NCI-H460 (cell line): ENCODE measurements at regions not wholly inside any gene's neighbourhood (a gene's known extent, or its start where the extent isn't known, plus 50 kb on each side); places are given as distances from the start of the nearest gene placed in this dataset.
A peak's percentile ranks its signal among the peaks of the same experiment; 100 is the strongest.
"Not testable (repeated sequence)": the region's sequence is repeated elsewhere in the genome, so short reads cannot be mapped to it uniquely, and the experiment has no call there.

ENCODE experiments used
- DNase-seq: peaks from one replicate; pipeline ENCODE4 v3.0.0-alpha.2; 2016; ENCODE audit warnings: low read depth; ENCODE audit errors: extremely low read depth

DNA sequence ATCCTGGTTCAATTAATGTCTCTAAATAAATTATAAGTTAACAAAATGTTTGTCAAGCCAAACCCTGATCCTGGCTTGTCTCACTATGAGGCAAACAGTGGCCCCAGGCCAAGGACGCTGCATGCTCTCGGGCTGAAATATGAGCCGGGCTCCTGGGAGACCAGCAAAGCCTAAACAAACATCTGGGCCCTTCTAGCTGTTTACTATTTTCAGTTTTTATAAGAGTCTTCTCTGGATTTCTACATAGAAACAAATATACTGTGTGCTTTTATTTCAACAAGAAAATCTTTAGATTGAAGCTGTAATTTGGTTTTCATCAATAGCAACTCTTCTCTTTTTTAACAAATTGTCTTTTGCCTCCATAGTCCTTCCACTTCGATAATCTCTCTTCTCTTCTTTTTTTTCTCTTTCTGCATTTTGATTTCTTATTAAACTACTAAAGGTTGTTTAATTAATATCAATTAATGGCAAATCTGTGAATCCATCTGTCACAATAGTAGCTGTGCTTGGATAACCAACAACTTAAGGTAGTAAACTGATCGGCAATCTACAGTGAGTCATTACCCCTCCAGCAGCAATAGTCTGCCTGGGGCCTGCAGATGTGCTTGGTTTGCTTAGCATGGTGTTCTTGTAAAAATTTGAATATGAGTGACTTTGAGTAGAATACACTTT is 83.3 kb upstream of the DNAJC1 start:
- DNase-seq, result peak; percentile 60

DNA sequence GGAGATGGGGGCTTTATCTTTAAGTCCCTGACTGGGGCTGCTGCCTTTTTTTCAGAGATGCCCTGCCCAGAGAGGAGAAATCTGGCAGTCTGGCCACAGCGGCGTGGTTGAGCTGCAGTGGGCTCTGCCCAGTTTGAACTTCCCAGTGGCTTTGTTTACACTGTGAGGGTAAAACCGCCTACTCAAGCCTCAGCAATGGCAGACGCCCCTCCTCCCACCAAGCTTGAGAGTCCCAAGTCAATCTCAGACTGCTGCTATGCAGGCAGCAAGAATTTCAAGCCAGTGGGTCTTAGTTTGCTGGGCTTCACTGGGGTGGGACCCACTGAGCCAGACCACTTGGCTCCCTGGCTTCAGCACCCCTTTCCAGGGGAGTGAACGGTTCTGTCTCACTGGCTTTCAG is 76.4 kb upstream of the DNAJC1 start:
- DNase-seq, result not testable (repeated sequence)

DNA sequence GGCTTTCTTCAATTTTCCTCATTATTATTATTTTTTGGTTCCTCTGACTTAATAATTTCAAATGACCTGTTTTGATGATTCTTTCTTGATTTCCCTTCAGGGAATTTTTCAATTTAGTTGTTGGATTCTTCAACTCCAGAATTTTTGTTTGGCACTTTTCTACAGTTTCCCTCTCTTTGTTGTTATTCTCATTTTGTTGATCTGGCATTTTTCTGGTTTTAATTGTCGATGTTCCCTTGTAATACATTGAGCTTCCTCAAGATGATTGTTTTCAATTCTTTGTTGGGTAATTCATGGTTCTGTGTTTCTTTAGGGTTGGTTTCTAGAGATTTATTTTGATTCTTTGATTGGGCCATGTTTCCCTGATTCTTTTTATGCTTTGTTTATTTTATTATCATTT is 67.8 kb upstream of the DNAJC1 start:
- DNase-seq, result no peak

DNA sequence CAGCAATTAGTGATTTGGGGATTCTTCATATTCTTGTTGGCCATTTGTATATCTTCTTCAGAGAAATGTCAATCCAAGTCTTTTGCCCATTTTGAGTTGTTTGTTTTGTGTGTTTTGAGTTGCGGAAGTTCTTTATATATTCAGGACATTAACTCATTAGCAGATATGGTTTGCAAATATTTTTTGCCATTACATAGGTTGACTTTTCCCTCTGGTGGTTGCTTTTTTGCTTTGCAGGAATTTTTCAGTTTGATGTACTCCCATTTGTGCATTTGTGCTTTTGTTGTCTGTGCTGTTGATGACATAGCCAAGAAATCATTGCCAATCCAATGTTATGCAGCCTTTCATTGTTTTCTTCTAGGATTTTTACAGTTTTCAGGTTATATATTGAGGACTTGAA is 63.6 kb upstream of the DNAJC1 start:
- DNase-seq, result no peak

DNA sequence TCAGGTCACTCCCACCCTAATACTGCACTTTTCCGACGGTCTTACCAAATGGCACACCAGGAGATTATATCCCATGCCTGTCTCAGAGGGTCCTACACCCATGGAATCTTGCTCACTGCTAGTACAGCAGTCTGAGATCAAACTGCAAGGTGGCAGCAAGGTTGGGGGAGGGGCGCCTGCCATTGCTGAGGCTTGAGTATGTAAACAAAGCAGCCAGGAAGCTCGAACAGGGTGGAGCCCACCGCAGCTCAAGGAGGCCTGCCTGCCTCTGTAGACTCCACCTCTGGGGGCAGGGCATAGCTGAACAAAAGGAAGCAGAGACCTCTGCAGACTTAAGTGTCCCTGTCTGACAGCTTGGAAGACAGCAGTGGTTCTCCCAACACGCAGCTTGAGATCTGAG is 57.5 kb upstream of the DNAJC1 start:
- not testable (repeated sequence) for DNase-seq

DNA sequence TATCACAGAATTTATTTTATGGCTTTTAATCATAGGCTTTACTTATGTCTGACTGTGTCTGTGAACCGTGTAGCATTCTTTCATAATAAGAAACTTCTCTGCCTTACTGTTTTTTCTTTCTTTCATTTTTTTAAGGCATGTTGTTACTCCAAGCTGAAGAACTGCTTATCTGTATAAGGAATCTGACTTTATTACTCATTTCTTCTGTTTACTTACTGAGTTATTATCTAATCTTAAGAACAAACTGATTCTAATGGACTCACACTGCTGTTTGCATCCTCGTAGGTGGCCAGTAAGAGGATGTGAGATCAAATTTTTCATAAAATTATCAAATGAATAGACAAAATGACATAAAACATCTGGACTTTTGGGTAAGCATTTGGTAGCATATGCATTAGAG is 54.7 kb upstream of the DNAJC1 start:
- DNase-seq, result no peak

DNA sequence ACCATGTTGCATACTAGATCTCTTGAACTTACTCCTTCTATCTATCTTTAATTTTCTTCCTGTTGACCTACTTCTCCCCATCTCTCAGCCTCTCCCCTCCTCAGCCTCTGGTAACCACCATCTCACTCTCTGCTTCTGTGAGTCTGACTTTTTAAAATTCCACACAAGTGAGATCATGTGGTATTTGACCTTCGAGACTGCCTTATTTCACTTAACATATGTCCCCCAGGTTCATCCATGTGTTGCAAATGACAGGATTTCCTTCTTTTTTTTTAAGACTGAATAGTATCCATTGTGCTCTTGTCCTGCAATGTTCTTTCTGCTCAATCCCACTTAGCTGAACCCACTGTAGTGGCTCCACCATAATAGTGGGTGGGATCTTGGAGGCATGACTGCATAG is 51.4 kb upstream of the DNAJC1 start:
- DNase-seq, result no peak
